Spleen (tissue), 11 donors: ENCODE measurements at regions not wholly inside any gene's neighbourhood (a gene's known extent, or its start where the extent isn't known, plus 50 kb on each side); places are given as distances from the start of the nearest gene placed in this dataset.

Source experiments
- DNase-seq: peaks from one replicate; pipeline ENCODE4 v3.0.0-alpha.2; 2020
- H3K27ac ChIP-seq, 8 donors: fragments of 200-600 bp; sonication (generic) in 7 of 8; 1 replicate in 4 of 8; 2 replicates in 4 of 8; pipeline versions ENCODE4 v1.5.0 to v1.8.0; 2016 to 2021; ENCODE audit warnings: inconsistent platforms in 4 of 8, mild to moderate bottlenecking in 4 of 8, moderate library complexity in 1 of 8
- H3K27me3 ChIP-seq, 7 donors: fragments of 200-600 bp; sonication (generic) in 6 of 7; replicated peaks in 1 of 7; 1 replicate in 4 of 7; 2 replicates in 3 of 7; pipeline versions ENCODE4 v1.5.0 to v1.8.0; 2016 to 2021; ENCODE audit warnings: inconsistent platforms in 3 of 7, mild to moderate bottlenecking in 1 of 7
- H3K36me3 ChIP-seq, 6 donors: fragments of 200-600 bp; sonication (generic) in 5 of 6; 1 replicate in 4 of 6; 2 replicates in 2 of 6; pipeline versions ENCODE4 v1.5.0 to v1.8.0; 2016 to 2021; ENCODE audit warnings: inconsistent platforms in 2 of 6
- H3K4me1 ChIP-seq, 6 donors: fragments of 200-600 bp; sonication (generic) in 5 of 6; 1 replicate in 3 of 6; 2 replicates in 3 of 6; pipeline versions ENCODE4 v1.5.0 to v1.8.0; 2016 to 2021; ENCODE audit warnings: inconsistent platforms in 3 of 6
- H3K4me3 ChIP-seq, 8 donors: fragments of 200-600 bp; sonication (generic) in 7 of 8; 1 replicate in 4 of 8; 2 replicates in 4 of 8; pipeline versions ENCODE4 v1.5.0 to v1.8.0; 2016 to 2021; ENCODE audit warnings: inconsistent platforms in 4 of 8, mild to moderate bottlenecking in 4 of 8, moderate library complexity in 2 of 8
- H3K9me3 ChIP-seq, 8 donors: fragments of 200-600 bp; sonication (generic) in 7 of 8; 1 replicate in 4 of 8; 2 replicates in 4 of 8; pipeline versions ENCODE4 v1.5.0 to v1.8.0; 2016 to 2021; ENCODE audit warnings: inconsistent platforms in 4 of 8
- CTCF ChIP-seq, 11 experiments: fragments of 200-600 bp in 7 of 11; fragments of 450-650 bp in 4 of 11; sonication (generic) in 4 of 11; IDR thresholded peaks in 8 of 11; conservative IDR thresholded peaks in 3 of 11; 1 replicate in 7 of 11; 2 replicates in 4 of 11; pipeline versions ENCODE4 v1.4.0 to v1.8.0; 2016 to 2021; ENCODE audit warnings: antibody characterized with exemption in 11 of 11, inconsistent platforms in 4 of 11, mild to moderate bottlenecking in 1 of 11
- POLR2A ChIP-seq, 3 donors: fragments of 450-650 bp; IDR thresholded peaks; one replicate each; pipeline ENCODE4 v1.5.1; 2017; ENCODE audit warnings: antibody characterized with exemption in 3 of 3, mild to moderate bottlenecking in 1 of 3
- POLR2AphosphoS5 ChIP-seq, 3 donors: sonication (generic); formaldehyde crosslinking; IDR thresholded peaks; one replicate each; pipeline ENCODE4 v1.5.1; 2017; ENCODE audit warnings: antibody characterized with exemption in 3 of 3
- WGBS, 5 donors: extraction: QIAGEN DNeasy Blood & Tissue Kit in 3 of 5; methylation state at CpG; one replicate each; pipeline versions ENCODE4 v1.1.5 to v1.1.7; 2013 to 2018; 5-methylcytosine and 5-hydroxymethylcytosine counted together
- intact Hi-C: fragments of 100-400 bp; cut with DNase I; formaldehyde crosslinking; loops from one replicate; pipeline ENCODE4 v1.15.0; 2023; ENCODE audit warnings: low total_unique reads
- donor health status: healthy with polysubstance abuse.
- donor health status: DM: no; HTN: no; CAD: no; lungs with moderate emphysema.
- donor health status: DM: no; HTN: no; CAD: no.
- donor health status: Bipolar disorder and iron deficiency.
- donor health status: healthy.
- donor health status: DM: no; HTN: no; CAD: no.
- donor health status: DM: yes; HTN: yes; CAD: no.

GRCh38 chr18:30562231-30562630 lies 480.3 kb downstream of the DSC3 start:
- DNase-seq: no peak
- 45 to 74% (median 51%) methylated on average over 1 of the region's 1 CpG for WGBS, 5 donors

GRCh38 chr18:30556112-30556511 lies 486.4 kb downstream of the DSC3 start:
- Histone ChIP-seq H3K36me3 (no peaks in the 10 kb centered on the region), H3K4me3 (no peak overlapping the region), H3K9me3 (peaks cover 0 to 17% (median 0%) of the 10 kb centered on the region in 8 donors), H3K4me1 (no peaks in the 10 kb centered on the region), H3K27ac (no peak overlapping the region), H3K27me3 (no peaks in the 10 kb centered on the region)
- intact Hi-C loops: no loop called here
- no peak for TF ChIP-seq CTCF (IDR thresholded peaks at IDR 0.05 in 8 of 11, conservative IDR thresholded peaks at IDR 0.05 in 3 of 11)
- no peak for DNase-seq
- WGBS, 5 donors: 91 to 94% (median 93%) methylated on average over 11 of the region's 11 CpGs

More at GRCh38 chr18:30562231-30562630, 480.3 kb downstream of the DSC3 start:
- H3K9me3 ChIP-seq: peaks cover 0 to 3% (median 0%) of the 10 kb centered on the region in 8 donors
- intact Hi-C loops: no loop called here
- H3K36me3 ChIP-seq: no peaks in the 10 kb centered on the region
- TF ChIP-seq CTCF (IDR thresholded peaks at IDR 0.05 in 8 of 11, conservative IDR thresholded peaks at IDR 0.05 in 3 of 11): no peak
- no peak for TF ChIP-seq POLR2A (IDR thresholded peaks at IDR 0.05)
- TF ChIP-seq POLR2AphosphoS5 (IDR thresholded peaks at IDR 0.05): no peak
- H3K27me3 ChIP-seq: no peaks in the 10 kb centered on the region
- no peak overlapping the region for H3K27ac ChIP-seq
- H3K4me3 ChIP-seq: no peak overlapping the region
- no peaks in the 10 kb centered on the region for H3K4me1 ChIP-seq

GRCh38 chr18:30545393-30545792 lies 497.1 kb downstream of the DSC3 start:
- intact Hi-C loops: no loop called here
- Histone ChIP-seq H3K9me3 (peaks cover 0 to 4% (median 0%) of the 10 kb centered on the region in 8 donors), H3K4me1 (no peaks in the 10 kb centered on the region), H3K27ac (no peak overlapping the region), H3K27me3 (no peaks in the 10 kb centered on the region), H3K36me3 (no peaks in the 10 kb centered on the region), H3K4me3 (no peak overlapping the region)
- WGBS, 5 donors: 77 to 89% (median 88%) methylated on average over 4 of the region's 4 CpGs
- DNase-seq: no peak
- TF ChIP-seq POLR2AphosphoS5 (IDR thresholded peaks at IDR 0.05) (no peak), POLR2A (IDR thresholded peaks at IDR 0.05) (no peak), CTCF (IDR thresholded peaks at IDR 0.05 in 8 of 11, conservative IDR thresholded peaks at IDR 0.05 in 3 of 11) (no peak)

- Histone ChIP-seq H3K36me3 (no peaks in the 10 kb centered on the region), H3K4me1 (no peaks in the 10 kb centered on the region), H3K9me3 (peaks cover 0 to 4% (median 0%) of the 10 kb centered on the region in 8 donors), H3K27me3 (no peaks in the 10 kb centered on the region), H3K4me3 (no peak overlapping the region), H3K27ac (no peak overlapping the region)
- DNase-seq: no peak
- WGBS, 5 donors: 78 to 92% (median 87%) methylated on average over 2 of the region's 2 CpGs
- TF ChIP-seq POLR2AphosphoS5 (IDR thresholded peaks at IDR 0.05): no peak
- TF ChIP-seq CTCF (IDR thresholded peaks at IDR 0.05 in 8 of 11, conservative IDR thresholded peaks at IDR 0.05 in 3 of 11): no peak
- no peak for TF ChIP-seq POLR2A (IDR thresholded peaks at IDR 0.05)
- intact Hi-C loops: no loop called here
Measured at GRCh38 chr18:30544141-30544540, 498.4 kb downstream of the DSC3 start.
